Retinal pigment epithelial cell (primary cell): ENCODE measurements at regions not wholly inside any gene's neighbourhood (a gene's known extent, or its start where the extent isn't known, plus 50 kb on each side); places are given as distances from the start of the nearest gene placed in this dataset.

Source experiments
- DNase-seq: peaks from one replicate; pipeline ENCODE4 v3.0.0-alpha.2; 2010; ENCODE audit warnings: low read depth
- H3K4me3 ChIP-seq: 2 replicates; pipeline ENCODE4 v1.5.1; 2011; ENCODE audit warnings: mild to moderate bottlenecking, low read length, control low read depth, moderate library complexity
- CTCF ChIP-seq: conservative IDR thresholded peaks from 2 replicates; pipeline ENCODE4 v1.5.1; 2011; ENCODE audit warnings: low read depth, low read length, control low read depth, inconsistent platforms

- TF ChIP-seq CTCF: no peak
- H3K4me3 ChIP-seq: no peak overlapping the region
- DNase-seq: peak; percentile 81
Measured at GRCh38 chr5:124628721-124629596, 117.5 kb downstream of the ZNF608 start.

- DNase-seq: no peak
- no peak for TF ChIP-seq CTCF
- no peak overlapping the region for H3K4me3 ChIP-seq
Measured at GRCh38 chr5:124627815-124628595, 118.4 kb downstream of the ZNF608 start.

DNA sequence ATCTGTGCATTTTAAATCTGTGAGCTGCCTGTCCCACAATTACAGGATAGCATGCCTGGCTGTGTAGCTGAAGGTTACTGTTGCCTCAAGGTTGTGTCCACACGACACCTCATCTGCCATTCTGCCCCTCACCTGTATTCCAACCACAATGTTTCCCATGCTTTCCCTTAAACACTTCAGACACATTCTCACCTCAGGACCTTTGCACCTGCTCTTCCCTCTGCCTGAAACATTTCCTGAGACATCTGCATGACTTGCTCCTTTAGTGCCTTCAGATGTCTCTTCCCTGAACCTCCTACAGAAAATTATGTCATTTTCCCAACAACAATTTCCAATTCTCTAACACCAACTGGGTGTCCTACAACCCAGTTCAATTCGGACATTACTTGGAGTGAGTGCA, 120.4 kb downstream of the ZNF608 start:
- no peak for DNase-seq
- no peak for TF ChIP-seq CTCF
- H3K4me3 ChIP-seq: no peak overlapping the region

GRCh38 chr5:124623265-124623664, 123.2 kb downstream of the ZNF608 start:
- TF ChIP-seq CTCF: no peak
- no peak overlapping the region for H3K4me3 ChIP-seq
- DNase-seq: no peak

DNA sequence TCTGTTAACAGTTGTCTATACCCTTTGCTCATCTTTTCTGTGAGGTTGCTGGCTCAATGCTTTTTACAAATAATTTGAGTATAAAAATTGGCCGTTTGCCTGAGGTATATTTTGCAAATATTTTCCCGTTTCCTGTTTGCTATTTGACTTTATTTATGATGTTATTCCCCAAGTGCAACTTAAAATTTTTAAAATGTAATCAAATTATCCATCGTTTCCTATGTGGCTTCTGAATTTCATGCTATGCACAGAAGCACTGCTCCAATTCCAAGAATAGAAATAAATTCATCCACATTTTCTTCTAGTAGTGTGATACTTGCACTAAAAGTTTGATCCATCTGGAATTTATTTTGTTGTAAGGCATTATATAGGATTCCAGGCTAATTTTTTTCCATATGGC, 123.6 kb downstream of the ZNF608 start:
- H3K4me3 ChIP-seq: no peak overlapping the region
- no peak for TF ChIP-seq CTCF
- DNase-seq: no peak

- no peak for TF ChIP-seq CTCF
- H3K4me3 ChIP-seq: no peak overlapping the region
- DNase-seq: no peak
Measured at GRCh38 chr5:124621279-124621678, 125.2 kb downstream of the ZNF608 start.
